ENCODE measurements at regions not wholly inside any gene's neighbourhood (a gene's known extent, or its start where the extent isn't known, plus 50 kb on each side); places are given as distances from the start of the nearest gene placed in this dataset.

DNA sequence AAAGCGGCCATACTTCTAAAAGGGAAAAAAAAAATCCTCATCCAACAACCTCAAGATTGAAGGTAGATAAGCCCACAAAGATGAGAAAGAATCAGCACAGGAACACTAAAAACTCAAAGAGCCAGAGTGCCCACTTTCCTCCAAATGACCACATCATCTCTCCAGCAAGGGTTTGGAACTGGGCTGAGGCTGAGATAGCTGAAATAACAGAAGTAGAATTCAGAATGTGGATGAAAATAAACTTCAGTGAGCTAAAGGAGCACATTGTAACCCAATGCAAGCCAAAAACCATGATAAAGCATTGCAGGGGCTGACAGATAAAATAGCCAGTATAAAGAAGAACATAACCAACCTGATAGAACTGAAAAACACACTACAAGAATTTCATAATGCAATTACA, 158.7 kb upstream of the UBE2E2 start:
- TF ChIP-seq, protein P1, sequence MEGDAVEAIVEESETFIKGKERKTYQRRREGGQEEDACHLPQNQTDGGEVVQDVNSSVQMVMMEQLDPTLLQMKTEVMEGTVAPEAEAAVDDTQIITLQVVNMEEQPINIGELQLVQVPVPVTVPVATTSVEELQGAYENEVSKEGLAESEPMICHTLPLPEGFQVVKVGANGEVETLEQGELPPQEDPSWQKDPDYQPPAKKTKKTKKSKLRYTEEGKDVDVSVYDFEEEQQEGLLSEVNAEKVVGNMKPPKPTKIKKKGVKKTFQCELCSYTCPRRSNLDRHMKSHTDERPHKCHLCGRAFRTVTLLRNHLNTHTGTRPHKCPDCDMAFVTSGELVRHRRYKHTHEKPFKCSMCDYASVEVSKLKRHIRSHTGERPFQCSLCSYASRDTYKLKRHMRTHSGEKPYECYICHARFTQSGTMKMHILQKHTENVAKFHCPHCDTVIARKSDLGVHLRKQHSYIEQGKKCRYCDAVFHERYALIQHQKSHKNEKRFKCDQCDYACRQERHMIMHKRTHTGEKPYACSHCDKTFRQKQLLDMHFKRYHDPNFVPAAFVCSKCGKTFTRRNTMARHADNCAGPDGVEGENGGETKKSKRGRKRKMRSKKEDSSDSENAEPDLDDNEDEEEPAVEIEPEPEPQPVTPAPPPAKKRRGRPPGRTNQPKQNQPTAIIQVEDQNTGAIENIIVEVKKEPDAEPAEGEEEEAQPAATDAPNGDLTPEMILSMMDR (IDR thresholded peaks at IDR 0.05): no peak
- TF ChIP-seq, protein P2, sequence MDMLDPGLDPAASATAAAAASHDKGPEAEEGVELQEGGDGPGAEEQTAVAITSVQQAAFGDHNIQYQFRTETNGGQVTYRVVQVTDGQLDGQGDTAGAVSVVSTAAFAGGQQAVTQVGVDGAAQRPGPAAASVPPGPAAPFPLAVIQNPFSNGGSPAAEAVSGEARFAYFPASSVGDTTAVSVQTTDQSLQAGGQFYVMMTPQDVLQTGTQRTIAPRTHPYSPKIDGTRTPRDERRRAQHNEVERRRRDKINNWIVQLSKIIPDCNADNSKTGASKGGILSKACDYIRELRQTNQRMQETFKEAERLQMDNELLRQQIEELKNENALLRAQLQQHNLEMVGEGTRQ (IDR thresholded peaks at IDR 0.05; ENCODE audit: borderline replicate concordance, low read depth, low read length): no peak
- TF ChIP-seq EP300 (IDR thresholded peaks at IDR 0.05; ENCODE audit: borderline replicate concordance in 1 of 2, low read depth in 1 of 2, low read length in 1 of 2) (no peak), RXRA (IDR thresholded peaks at IDR 0.05; ENCODE audit: borderline replicate concordance, low read depth) (no peak), MAX (IDR thresholded peaks at IDR 0.05; ENCODE audit: low read depth) (no peak), RFX5 (IDR thresholded peaks at IDR 0.05; ENCODE audit: low read length) (no peak), SIN3A (IDR thresholded peaks at IDR 0.05; ENCODE audit: borderline replicate concordance, low read depth, low read length) (no peak), CHD2 (IDR thresholded peaks at IDR 0.05; ENCODE audit: low read length, partially characterized antibody) (no peak), FOXM1 (IDR thresholded peaks at IDR 0.05; ENCODE audit: low read depth) (no peak), POLR2AphosphoS5 (IDR thresholded peaks at IDR 0.05; ENCODE audit: low read depth, low read length) (no peak)
- TF ChIP-seq, protein P3, sequence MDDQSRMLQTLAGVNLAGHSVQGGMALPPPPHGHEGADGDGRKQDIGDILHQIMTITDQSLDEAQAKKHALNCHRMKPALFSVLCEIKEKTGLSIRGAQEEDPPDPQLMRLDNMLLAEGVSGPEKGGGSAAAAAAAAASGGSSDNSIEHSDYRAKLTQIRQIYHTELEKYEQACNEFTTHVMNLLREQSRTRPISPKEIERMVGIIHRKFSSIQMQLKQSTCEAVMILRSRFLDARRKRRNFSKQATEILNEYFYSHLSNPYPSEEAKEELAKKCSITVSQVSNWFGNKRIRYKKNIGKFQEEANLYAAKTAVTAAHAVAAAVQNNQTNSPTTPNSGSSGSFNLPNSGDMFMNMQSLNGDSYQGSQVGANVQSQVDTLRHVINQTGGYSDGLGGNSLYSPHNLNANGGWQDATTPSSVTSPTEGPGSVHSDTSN (IDR thresholded peaks at IDR 0.05): no peak

Measured in SK-N-SH (cell line).